HCT116 (cell line): ENCODE measurements at regions not wholly inside any gene's neighbourhood (a gene's known extent, or its start where the extent isn't known, plus 50 kb on each side); places are given as distances from the start of the nearest gene placed in this dataset.

ENCODE experiments used
- ATAC-seq: fragments of 200-7000 bp; cut with Tn5 transposase; 2 replicates; pipeline ENCODE4 v1.9.1; 2020; ENCODE audit warnings: mild to moderate bottlenecking, moderate library complexity
- BruUV-seq: library from RNA; stranded (reverse); fragments of 400-500 nt; replicated peaks from 2 replicates; lab custom pipeline; 2021; lab: Mats Ljungman, UMichigan
- CTCF ChIA-PET: fragments of 300-600 bp; sonication (Branson Sonifier 250); formaldehyde crosslinking; loops from one replicate; lab custom pipeline; 2021; ENCODE audit warnings: antibody characterized with exemption; lab: Charles Lee
- POLR2A ChIA-PET: fragments of 300-600, 350-600 bp; sonication (Branson Sonifier 250); formaldehyde crosslinking; loops from one replicate; lab custom pipeline; 2021; ENCODE audit warnings: antibody characterized with exemption; lab: Charles Lee
- RAD21 ChIA-PET, 2 experiments: fragments of 300-600 bp; sonication (Branson Sonifier 250); formaldehyde crosslinking; loops; one replicate each; lab custom pipeline; 2023; ENCODE audit warnings: low total read pairs in 2 of 2; ENCODE audit not compliant: uncharacterized antibody in 2 of 2, unreplicated experiment in 2 of 2, low non-redundant PET in 1 of 2; lab: Charles Lee
- DNase-seq: peaks from one replicate; pipeline ENCODE4 v3.0.0-alpha.2; 2010; ENCODE audit warnings: low read depth, low spot score
- H2AFZ ChIP-seq: fragments of 200-600 bp; shearing (Covaris generic), sonication (generic); 2 replicates; pipeline ENCODE4 v1.6.1; 2017; ENCODE audit warnings: low read depth, mixed run types, mixed read lengths, antibody characterized with exemption, low read length; ENCODE audit not compliant: poor library complexity, severe bottlenecking
- H3K27ac ChIP-seq: 2 replicates; pipeline ENCODE4 v1.5.1; 2012; ENCODE audit warnings: low read depth, low read length
- H3K27me3 ChIP-seq: fragments of 200-600 bp; sonication (generic); 2 replicates; pipeline ENCODE4 v1.6.1; 2016; ENCODE audit warnings: mixed run types, low read length, mixed read lengths; ENCODE audit not compliant: insufficient read depth
- H3K36me3 ChIP-seq, 2 experiments: fragments of 200-500 bp in 1 of 2; fragments of 200-600 bp in 1 of 2; sonication (Bioruptor generic) in 1 of 2; sonication (generic) in 1 of 2; 2 replicates each; pipeline versions ENCODE4 v1.5.1 to v1.6.1; 2014 to 2016; ENCODE audit warnings: low read length in 2 of 2, inconsistent platforms in 1 of 2, mixed read lengths in 1 of 2, mixed run types in 1 of 2; ENCODE audit not compliant: insufficient read depth in 2 of 2, control insufficient read depth in 1 of 2
- H3K4me1 ChIP-seq, 2 experiments: fragments of 200-600 bp in 1 of 2; sonication (generic) in 1 of 2; 2 replicates each; pipeline versions ENCODE4 v1.5.1 to v1.6.1; 2012 to 2017; ENCODE audit warnings: low read length in 2 of 2, inconsistent platforms in 1 of 2, mild to moderate bottlenecking in 1 of 2, mixed read lengths in 1 of 2, mixed run types in 1 of 2, moderate library complexity in 1 of 2; ENCODE audit not compliant: insufficient read depth in 2 of 2, control insufficient read depth in 1 of 2
- H3K4me2 ChIP-seq: fragments of 200-600 bp; sonication (generic); 2 replicates; pipeline ENCODE4 v1.6.1; 2017; ENCODE audit warnings: mixed run types, low read length, mixed read lengths
- H3K4me3 ChIP-seq, 2 experiments: fragments of 200-600 bp in 1 of 2; sonication (generic) in 1 of 2; replicated peaks in 1 of 2; 2 replicates each; pipeline ENCODE4 v1.5.1; 2011 to 2016; ENCODE audit warnings: low read length in 2 of 2, control low read depth in 1 of 2, low read depth in 1 of 2, mild to moderate bottlenecking in 1 of 2, mixed read lengths in 1 of 2, mixed run types in 1 of 2
- H3K79me2 ChIP-seq: fragments of 200-600 bp; sonication (generic); 2 replicates; pipeline ENCODE4 v1.6.1; 2017; ENCODE audit warnings: mild to moderate bottlenecking, mixed run types, low read length, moderate library complexity, mixed read lengths; ENCODE audit not compliant: insufficient read depth
- H3K9ac ChIP-seq: fragments of 200-600 bp; sonication (generic); 2 replicates; pipeline ENCODE4 v1.6.1; 2016; ENCODE audit warnings: low read length, mixed read lengths
- H3K9me2 ChIP-seq: fragments of 200-600 bp; sonication (generic), shearing (Covaris generic); 2 replicates; pipeline ENCODE4 v1.6.1; 2017; ENCODE audit warnings: mixed run types, mild to moderate bottlenecking, moderate library complexity; ENCODE audit not compliant: insufficient read depth
- H3K9me3 ChIP-seq, 2 experiments: fragments of 200-500 bp in 1 of 2; fragments of 200-600 bp in 1 of 2; sonication (Bioruptor generic) in 1 of 2; sonication (generic) in 1 of 2; 2 replicates each; pipeline ENCODE4 v1.6.1; 2014 to 2017; ENCODE audit warnings: low read length in 2 of 2, mixed read lengths in 2 of 2, inconsistent platforms in 1 of 2, low read depth in 1 of 2, mild to moderate bottlenecking in 1 of 2, mixed run types in 1 of 2, moderate library complexity in 1 of 2; ENCODE audit not compliant: control insufficient read depth in 1 of 2, insufficient read depth in 1 of 2
- H4K20me1 ChIP-seq: fragments of 200-600 bp; sonication (generic), shearing (Covaris generic); 2 replicates; pipeline ENCODE4 v1.6.1; 2017; ENCODE audit warnings: mixed run types, mild to moderate bottlenecking, moderate library complexity; ENCODE audit not compliant: insufficient read depth
- CBX3 ChIP-seq: IDR thresholded peaks from 2 replicates; pipeline ENCODE4 v1.6.1; 2012; ENCODE audit warnings: low read depth
- ELF1 ChIP-seq: IDR thresholded peaks from 2 replicates; pipeline ENCODE4 v1.6.1; 2012; ENCODE audit warnings: low read depth, borderline replicate concordance
- EZH2 ChIP-seq: fragments of 200-600 bp; sonication (generic); IDR thresholded peaks from 2 replicates; pipeline ENCODE4 v1.6.1; 2017; ENCODE audit warnings: antibody characterized with exemption, mixed run types
- EZH2phosphoT487 ChIP-seq: fragments of 200-600 bp; IDR thresholded peaks from 2 replicates; pipeline ENCODE4 v1.6.1; 2018; ENCODE audit warnings: antibody characterized with exemption, borderline replicate concordance
- FOSL1 ChIP-seq: IDR thresholded peaks from 2 replicates; pipeline ENCODE4 v1.6.1; 2012; ENCODE audit warnings: low read depth
- MAX ChIP-seq: IDR thresholded peaks from 2 replicates; pipeline ENCODE4 v1.6.1; 2012
- POLR2A ChIP-seq: IDR thresholded peaks from 2 replicates; pipeline ENCODE4 v1.7.0; 2011; ENCODE audit warnings: borderline replicate concordance; ENCODE audit not compliant: insufficient read depth, insufficient read length; ENCODE audit errors: extremely low read depth
- POLR2AphosphoS5 ChIP-seq: IDR thresholded peaks from 2 replicates; pipeline ENCODE4 v1.6.1; 2011; ENCODE audit warnings: mild to moderate bottlenecking, low read depth, low read length, moderate library complexity
- SP1 ChIP-seq: IDR thresholded peaks from 2 replicates; pipeline ENCODE4 v1.6.1; 2012; ENCODE audit warnings: low read depth
- SRF ChIP-seq: IDR thresholded peaks from 2 replicates; pipeline ENCODE4 v1.6.1; 2012; ENCODE audit warnings: low read depth
- TCF7L2 ChIP-seq: IDR thresholded peaks from 2 replicates; pipeline ENCODE4 v1.7.0; 2011; ENCODE audit warnings: borderline replicate concordance, inconsistent platforms; ENCODE audit not compliant: insufficient read depth, insufficient read length; ENCODE audit errors: extremely low read depth
- YY1 ChIP-seq: IDR thresholded peaks from 2 replicates; pipeline ENCODE4 v1.6.1; 2011; ENCODE audit warnings: low read length, low read depth, moderate library complexity, mild to moderate bottlenecking; ENCODE audit not compliant: insufficient replicate concordance; ENCODE audit errors: extremely low read depth
- ZFX ChIP-seq: fragments of 450-650 bp; IDR thresholded peaks from 2 replicates; pipeline ENCODE4 v1.6.1; 2017
- ZNF274 ChIP-seq: fragments of 200-500 bp; sonication (Bioruptor generic); IDR thresholded peaks from 2 replicates; pipeline ENCODE4 v1.6.1; 2014; ENCODE audit warnings: mild to moderate bottlenecking, low read depth, low read length, inconsistent platforms
- intact Hi-C: fragments of 100-400 bp; cut with micrococcal nuclease; formaldehyde crosslinking; loops from 2 replicates; pipeline ENCODE4 v1.10.0; 2022
- TF ChIP-seq, protein P1 (sequence below): IDR thresholded peaks from 2 replicates; pipeline ENCODE4 v1.6.1; 2011; ENCODE audit warnings: mild to moderate bottlenecking, low read length, moderate library complexity; ENCODE audit not compliant: insufficient replicate concordance; ENCODE audit errors: extremely low read depth
- TF ChIP-seq, protein P2 (sequence below): IDR thresholded peaks from 2 replicates; pipeline ENCODE4 v1.6.1; 2012; ENCODE audit warnings: low read depth

DNA sequence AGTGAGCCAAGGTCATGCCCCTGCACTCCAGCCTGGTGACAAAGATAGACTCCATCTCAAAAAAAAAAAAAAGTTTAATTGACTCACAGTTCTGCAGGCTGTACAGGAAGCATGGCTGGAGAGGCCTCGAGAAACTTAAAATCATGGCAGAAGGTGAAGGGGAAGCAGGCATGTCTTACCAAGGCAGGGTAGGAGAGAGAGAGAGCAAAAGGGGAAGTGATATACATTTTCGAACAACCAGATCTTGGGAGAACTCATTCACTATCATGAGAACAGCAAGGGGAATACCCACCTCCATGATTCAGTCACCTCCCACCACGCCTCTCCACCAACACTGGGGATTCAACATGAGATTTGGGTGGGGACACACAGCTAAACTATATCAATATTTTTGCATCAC, 315.2 kb upstream of the HTR2C start:
- no peaks in the 10 kb centered on the region for H3K4me1 ChIP-seq
- CTCF ChIA-PET = no interaction called here
- no peak overlapping the region for H3K4me2 ChIP-seq
- H4K20me1 ChIP-seq = no peaks in the 10 kb centered on the region
- no peak overlapping the region for H3K9ac ChIP-seq
- BruUV-seq = no TSS peak
- POLR2A ChIA-PET = no interaction called here
- H3K36me3 ChIP-seq = no peaks in the 10 kb centered on the region
- no peaks in the 10 kb centered on the region for H3K9me2 ChIP-seq
- no peak overlapping the region for H2AFZ ChIP-seq
- intact Hi-C loops = no loop called here
- DNase-seq = no peak
- ATAC-seq = no peak
- H3K9me3 ChIP-seq = no peaks in the 10 kb centered on the region
- no peak overlapping the region for H3K27ac ChIP-seq
- H3K27me3 ChIP-seq = no peaks in the 10 kb centered on the region
- no peaks in the 10 kb centered on the region for H3K79me2 ChIP-seq
- RAD21 ChIA-PET = no interaction called here
- TF ChIP-seq TCF7L2 = no peak
- TF ChIP-seq MAX = no peak
- TF ChIP-seq, protein P1, sequence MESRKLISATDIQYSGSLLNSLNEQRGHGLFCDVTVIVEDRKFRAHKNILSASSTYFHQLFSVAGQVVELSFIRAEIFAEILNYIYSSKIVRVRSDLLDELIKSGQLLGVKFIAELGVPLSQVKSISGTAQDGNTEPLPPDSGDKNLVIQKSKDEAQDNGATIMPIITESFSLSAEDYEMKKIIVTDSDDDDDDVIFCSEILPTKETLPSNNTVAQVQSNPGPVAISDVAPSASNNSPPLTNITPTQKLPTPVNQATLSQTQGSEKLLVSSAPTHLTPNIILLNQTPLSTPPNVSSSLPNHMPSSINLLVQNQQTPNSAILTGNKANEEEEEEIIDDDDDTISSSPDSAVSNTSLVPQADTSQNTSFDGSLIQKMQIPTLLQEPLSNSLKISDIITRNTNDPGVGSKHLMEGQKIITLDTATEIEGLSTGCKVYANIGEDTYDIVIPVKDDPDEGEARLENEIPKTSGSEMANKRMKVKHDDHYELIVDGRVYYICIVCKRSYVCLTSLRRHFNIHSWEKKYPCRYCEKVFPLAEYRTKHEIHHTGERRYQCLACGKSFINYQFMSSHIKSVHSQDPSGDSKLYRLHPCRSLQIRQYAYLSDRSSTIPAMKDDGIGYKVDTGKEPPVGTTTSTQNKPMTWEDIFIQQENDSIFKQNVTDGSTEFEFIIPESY = no peak
- TF ChIP-seq YY1 = no peak
- TF ChIP-seq EZH2phosphoT487 = no peak
- TF ChIP-seq, protein P2, sequence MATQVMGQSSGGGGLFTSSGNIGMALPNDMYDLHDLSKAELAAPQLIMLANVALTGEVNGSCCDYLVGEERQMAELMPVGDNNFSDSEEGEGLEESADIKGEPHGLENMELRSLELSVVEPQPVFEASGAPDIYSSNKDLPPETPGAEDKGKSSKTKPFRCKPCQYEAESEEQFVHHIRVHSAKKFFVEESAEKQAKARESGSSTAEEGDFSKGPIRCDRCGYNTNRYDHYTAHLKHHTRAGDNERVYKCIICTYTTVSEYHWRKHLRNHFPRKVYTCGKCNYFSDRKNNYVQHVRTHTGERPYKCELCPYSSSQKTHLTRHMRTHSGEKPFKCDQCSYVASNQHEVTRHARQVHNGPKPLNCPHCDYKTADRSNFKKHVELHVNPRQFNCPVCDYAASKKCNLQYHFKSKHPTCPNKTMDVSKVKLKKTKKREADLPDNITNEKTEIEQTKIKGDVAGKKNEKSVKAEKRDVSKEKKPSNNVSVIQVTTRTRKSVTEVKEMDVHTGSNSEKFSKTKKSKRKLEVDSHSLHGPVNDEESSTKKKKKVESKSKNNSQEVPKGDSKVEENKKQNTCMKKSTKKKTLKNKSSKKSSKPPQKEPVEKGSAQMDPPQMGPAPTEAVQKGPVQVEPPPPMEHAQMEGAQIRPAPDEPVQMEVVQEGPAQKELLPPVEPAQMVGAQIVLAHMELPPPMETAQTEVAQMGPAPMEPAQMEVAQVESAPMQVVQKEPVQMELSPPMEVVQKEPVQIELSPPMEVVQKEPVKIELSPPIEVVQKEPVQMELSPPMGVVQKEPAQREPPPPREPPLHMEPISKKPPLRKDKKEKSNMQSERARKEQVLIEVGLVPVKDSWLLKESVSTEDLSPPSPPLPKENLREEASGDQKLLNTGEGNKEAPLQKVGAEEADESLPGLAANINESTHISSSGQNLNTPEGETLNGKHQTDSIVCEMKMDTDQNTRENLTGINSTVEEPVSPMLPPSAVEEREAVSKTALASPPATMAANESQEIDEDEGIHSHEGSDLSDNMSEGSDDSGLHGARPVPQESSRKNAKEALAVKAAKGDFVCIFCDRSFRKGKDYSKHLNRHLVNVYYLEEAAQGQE = no peak
- TF ChIP-seq ELF1 = no peak
- TF ChIP-seq FOSL1 = no peak
- TF ChIP-seq CBX3 = no peak
- TF ChIP-seq SRF = no peak
- no peak for TF ChIP-seq ZFX
- TF ChIP-seq POLR2A = no peak
- no peak for TF ChIP-seq SP1
- no peak for TF ChIP-seq ZNF274
- TF ChIP-seq EZH2 = no peak
- no peak for TF ChIP-seq POLR2AphosphoS5
- H3K4me3 ChIP-seq = no peak overlapping the region
